Fibroblast of mammary gland (primary cell): ENCODE measurements at regions not wholly inside any gene's neighbourhood (a gene's known extent, or its start where the extent isn't known, plus 50 kb on each side); places are given as distances from the start of the nearest gene placed in this dataset.

Source experiments
- DNase-seq: peaks from one replicate; pipeline ENCODE4 v3.0.0-alpha.2; 2010; ENCODE audit warnings: low read depth
- H3K4me3 ChIP-seq: 2 replicates; pipeline ENCODE4 v1.5.1; 2011; ENCODE audit warnings: low read depth, mild to moderate bottlenecking, low read length, moderate library complexity; ENCODE audit not compliant: control insufficient read depth
- TF ChIP-seq, protein P1 (sequence below): conservative IDR thresholded peaks from 2 replicates; pipeline ENCODE4 v1.5.1; 2011; ENCODE audit warnings: low read depth, low read length, inconsistent platforms; ENCODE audit not compliant: control insufficient read depth, insufficient read depth

DNA sequence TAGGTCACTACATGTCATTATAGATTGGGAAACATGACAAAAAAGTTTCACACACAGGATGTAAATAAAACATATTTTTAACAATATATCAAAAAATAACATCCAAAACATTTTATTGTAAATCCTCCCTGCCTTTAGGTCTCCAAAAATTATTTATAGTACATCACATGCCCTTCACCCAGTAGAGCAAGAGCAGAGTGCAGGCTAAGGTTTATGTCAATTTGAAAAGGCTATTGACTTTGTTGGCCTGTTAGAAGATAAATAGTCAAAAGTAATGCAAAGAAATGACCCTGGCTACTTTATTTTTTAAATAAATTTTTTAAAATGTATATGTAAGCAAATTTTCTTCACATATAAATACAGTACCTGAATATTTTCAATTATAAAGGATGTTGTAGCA lies 983.7 kb downstream of the RAB28 start:
- TF ChIP-seq, protein P1, sequence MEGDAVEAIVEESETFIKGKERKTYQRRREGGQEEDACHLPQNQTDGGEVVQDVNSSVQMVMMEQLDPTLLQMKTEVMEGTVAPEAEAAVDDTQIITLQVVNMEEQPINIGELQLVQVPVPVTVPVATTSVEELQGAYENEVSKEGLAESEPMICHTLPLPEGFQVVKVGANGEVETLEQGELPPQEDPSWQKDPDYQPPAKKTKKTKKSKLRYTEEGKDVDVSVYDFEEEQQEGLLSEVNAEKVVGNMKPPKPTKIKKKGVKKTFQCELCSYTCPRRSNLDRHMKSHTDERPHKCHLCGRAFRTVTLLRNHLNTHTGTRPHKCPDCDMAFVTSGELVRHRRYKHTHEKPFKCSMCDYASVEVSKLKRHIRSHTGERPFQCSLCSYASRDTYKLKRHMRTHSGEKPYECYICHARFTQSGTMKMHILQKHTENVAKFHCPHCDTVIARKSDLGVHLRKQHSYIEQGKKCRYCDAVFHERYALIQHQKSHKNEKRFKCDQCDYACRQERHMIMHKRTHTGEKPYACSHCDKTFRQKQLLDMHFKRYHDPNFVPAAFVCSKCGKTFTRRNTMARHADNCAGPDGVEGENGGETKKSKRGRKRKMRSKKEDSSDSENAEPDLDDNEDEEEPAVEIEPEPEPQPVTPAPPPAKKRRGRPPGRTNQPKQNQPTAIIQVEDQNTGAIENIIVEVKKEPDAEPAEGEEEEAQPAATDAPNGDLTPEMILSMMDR: no peak
- no peak for DNase-seq
- no peak overlapping the region for H3K4me3 ChIP-seq

DNA sequence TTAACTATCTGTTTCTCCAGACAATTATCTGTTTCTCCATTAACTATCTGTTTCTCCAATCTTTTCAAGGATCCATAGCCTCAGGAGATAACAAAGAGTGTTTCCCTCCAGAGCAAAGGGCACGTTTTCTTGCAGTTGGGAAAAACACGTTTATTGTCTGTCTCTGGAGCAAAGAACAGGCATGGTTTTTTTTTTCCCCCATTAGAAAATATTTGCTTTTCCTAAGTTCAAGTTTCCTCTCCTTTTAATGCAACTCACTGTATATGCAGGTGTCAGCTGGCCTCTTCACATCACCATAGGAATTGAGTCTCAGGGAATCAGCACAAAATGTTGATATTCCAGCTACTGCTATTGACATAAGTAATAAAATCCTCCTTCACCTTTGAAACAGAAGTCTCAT lies 984.4 kb downstream of the RAB28 start:
- H3K4me3 ChIP-seq: no peak overlapping the region
- TF ChIP-seq, protein P1: no peak
- DNase-seq: no peak

GRCh38 chr4:12495211-12495610 lies 988.9 kb downstream of the RAB28 start:
- no peak overlapping the region for H3K4me3 ChIP-seq
- TF ChIP-seq, protein P1: no peak
- DNase-seq: no peak

DNA sequence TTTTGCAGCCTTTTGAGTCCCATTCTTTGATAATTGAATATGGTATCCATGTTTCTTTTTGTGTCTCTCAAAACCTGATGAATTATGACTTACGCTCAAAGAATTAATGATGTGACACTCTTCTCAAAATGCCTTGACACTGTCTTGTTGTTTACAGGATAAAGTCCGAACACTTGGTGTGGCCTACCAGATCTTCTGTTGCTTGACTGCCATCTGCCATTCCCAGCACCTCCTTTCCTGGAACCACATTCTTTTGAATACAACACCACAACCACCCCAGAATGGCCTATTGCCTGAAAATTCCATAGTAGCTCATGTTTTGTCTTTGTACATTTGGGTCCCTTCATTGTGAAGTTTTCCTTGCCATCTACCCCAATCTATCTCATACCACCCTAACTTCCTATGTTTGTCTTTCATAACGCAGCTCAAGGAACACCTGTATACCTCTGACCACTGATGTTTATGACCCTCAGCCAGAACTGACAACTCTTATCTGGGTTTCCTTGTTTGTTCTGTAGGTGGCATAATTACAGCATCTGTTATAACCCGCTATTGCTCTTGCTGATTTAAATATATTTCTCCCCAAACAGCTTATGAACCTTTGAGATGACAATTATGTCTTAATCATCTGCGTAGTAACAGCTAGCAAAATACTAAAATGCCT lies 991.3 kb downstream of the RAB28 start:
- DNase-seq: no peak
- TF ChIP-seq, protein P1: no peak
- no peak overlapping the region for H3K4me3 ChIP-seq

DNA sequence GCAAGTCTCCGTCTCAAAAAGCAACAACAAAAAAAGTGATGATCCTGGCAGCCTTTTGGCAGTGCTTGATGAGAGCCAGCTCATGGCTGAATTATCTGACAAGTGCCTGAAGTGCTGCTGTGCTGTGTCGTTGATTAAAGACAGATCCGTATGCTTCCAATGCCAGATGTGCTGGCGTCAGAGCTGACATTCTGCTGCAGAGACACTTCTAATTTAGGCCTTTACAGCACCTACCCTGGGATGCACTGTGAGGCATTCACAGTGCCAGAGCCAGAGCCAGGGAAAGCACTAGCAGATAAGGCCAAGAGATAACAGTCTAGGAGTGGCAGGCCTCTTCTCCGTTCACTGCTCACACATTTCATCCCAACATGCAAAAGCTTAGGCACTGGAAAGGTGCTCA lies 995.5 kb downstream of the RAB28 start:
- no peak overlapping the region for H3K4me3 ChIP-seq
- peak; percentile 0 for DNase-seq
- TF ChIP-seq, protein P1: no peak

GRCh38 chr4:12487000-12487399 lies 997.1 kb downstream of the RAB28 start:
- TF ChIP-seq, protein P1: no peak
- H3K4me3 ChIP-seq: no peak overlapping the region
- peak; percentile 1 for DNase-seq

- DNase-seq: no peak
- no peak overlapping the region for H3K4me3 ChIP-seq
- TF ChIP-seq, protein P1: no peak
These were observed 1012.1 kb downstream of the RAB28 start for GRCh38 chr4:12472087-12472486.
